HuH-7 (cell line): ENCODE measurements at regions not wholly inside any gene's neighbourhood (a gene's known extent, or its start where the extent isn't known, plus 50 kb on each side); places are given as distances from the start of the nearest gene placed in this dataset.

Experiments used
- DNase-seq: peaks from one replicate; pipeline ENCODE4 v3.0.0; 2011; ENCODE audit warnings: low spot score

- no peak for DNase-seq
Observed at GRCh38 chr6:14440215-14440910, 322.8 kb downstream of the CD83 start.

GRCh38 chr6:14440940-14441781, 323.6 kb downstream of the CD83 start:
- no peak for DNase-seq

GRCh38 chr6:14442242-14442641, 324.7 kb downstream of the CD83 start:
- DNase-seq: no peak

- DNase-seq: no peak
Observed at GRCh38 chr6:14443629-14444268, 326.2 kb downstream of the CD83 start.

GRCh38 chr6:14444295-14444972, 326.9 kb downstream of the CD83 start:
- DNase-seq: no peak

- DNase-seq: no peak
Observed at GRCh38 chr6:14447240-14447639, 329.7 kb downstream of the CD83 start.

- no peak for DNase-seq
Observed at GRCh38 chr6:14448246-14448645, 330.7 kb downstream of the CD83 start.

- no peak for DNase-seq
Observed at GRCh38 chr6:14450133-14450504, 332.5 kb downstream of the CD83 start.

- DNase-seq: no peak
Observed at GRCh38 chr6:14450578-14450977, 333.0 kb downstream of the CD83 start.

- DNase-seq: no peak
Observed at GRCh38 chr6:14451594-14452374, 334.2 kb downstream of the CD83 start.

- DNase-seq: no peak
Observed at GRCh38 chr6:14452567-14453527, 335.3 kb downstream of the CD83 start.

GRCh38 chr6:14453712-14454472, 336.3 kb downstream of the CD83 start:
- DNase-seq: no peak

GRCh38 chr6:14454473-14454775, 336.9 kb downstream of the CD83 start:
- no peak for DNase-seq

GRCh38 chr6:14455427-14455826, 337.9 kb downstream of the CD83 start:
- no peak for DNase-seq

- no peak for DNase-seq
Observed at GRCh38 chr6:14455876-14456648, 338.5 kb downstream of the CD83 start.

GRCh38 chr6:14456941-14457340, 339.4 kb downstream of the CD83 start:
- no peak for DNase-seq

GRCh38 chr6:14458669-14459266, 341.2 kb downstream of the CD83 start:
- DNase-seq: no peak

GRCh38 chr6:14459315-14459714, 341.7 kb downstream of the CD83 start:
- DNase-seq: no peak

GRCh38 chr6:14460556-14460955, 343.0 kb downstream of the CD83 start:
- DNase-seq: no peak
